Breast epithelium (tissue), 3 donors: ENCODE measurements at regions not wholly inside any gene's neighbourhood (a gene's known extent, or its start where the extent isn't known, plus 50 kb on each side); places are given as distances from the start of the nearest gene placed in this dataset.

Experiments
- POLR2AphosphoS5 ChIP-seq, 3 donors: sonication (generic); formaldehyde crosslinking; IDR thresholded peaks; one replicate each; pipeline ENCODE4 v1.6.1; 2017; ENCODE audit warnings: antibody characterized with exemption in 3 of 3
- TF ChIP-seq, protein P1 (sequence below), 3 donors: fragments of 450-650 bp; IDR thresholded peaks; one replicate each; pipeline ENCODE4 v1.5.1; 2016 to 2017; ENCODE audit warnings: antibody characterized with exemption in 3 of 3, mild to moderate bottlenecking in 3 of 3, moderate library complexity in 3 of 3

DNA sequence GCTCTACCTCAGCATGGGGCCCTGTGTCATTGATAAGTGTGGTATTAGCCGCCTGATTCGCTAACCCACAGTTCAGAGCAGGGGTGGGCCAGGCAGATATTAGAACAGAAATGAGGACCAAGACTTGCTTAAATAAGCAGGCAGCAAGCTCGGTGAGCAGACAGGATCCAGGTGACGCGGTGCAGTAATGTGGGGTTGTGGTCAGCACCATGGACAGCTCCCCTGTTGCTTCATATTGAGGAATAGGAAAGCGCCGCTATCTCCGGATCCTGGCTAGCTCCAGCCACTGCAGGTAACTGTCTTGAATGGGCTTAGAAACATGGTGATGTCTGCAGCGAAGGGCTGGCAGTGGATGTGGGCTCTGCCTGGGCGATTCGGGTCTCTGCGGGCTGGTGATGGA is 51.3 kb upstream of the GPR26 start:
- TF ChIP-seq, protein P1, sequence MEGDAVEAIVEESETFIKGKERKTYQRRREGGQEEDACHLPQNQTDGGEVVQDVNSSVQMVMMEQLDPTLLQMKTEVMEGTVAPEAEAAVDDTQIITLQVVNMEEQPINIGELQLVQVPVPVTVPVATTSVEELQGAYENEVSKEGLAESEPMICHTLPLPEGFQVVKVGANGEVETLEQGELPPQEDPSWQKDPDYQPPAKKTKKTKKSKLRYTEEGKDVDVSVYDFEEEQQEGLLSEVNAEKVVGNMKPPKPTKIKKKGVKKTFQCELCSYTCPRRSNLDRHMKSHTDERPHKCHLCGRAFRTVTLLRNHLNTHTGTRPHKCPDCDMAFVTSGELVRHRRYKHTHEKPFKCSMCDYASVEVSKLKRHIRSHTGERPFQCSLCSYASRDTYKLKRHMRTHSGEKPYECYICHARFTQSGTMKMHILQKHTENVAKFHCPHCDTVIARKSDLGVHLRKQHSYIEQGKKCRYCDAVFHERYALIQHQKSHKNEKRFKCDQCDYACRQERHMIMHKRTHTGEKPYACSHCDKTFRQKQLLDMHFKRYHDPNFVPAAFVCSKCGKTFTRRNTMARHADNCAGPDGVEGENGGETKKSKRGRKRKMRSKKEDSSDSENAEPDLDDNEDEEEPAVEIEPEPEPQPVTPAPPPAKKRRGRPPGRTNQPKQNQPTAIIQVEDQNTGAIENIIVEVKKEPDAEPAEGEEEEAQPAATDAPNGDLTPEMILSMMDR (IDR thresholded peaks at IDR 0.05), result no peak
- TF ChIP-seq POLR2AphosphoS5 (IDR thresholded peaks at IDR 0.05), result no peak
